H1 (cell line): ENCODE measurements at regions not wholly inside any gene's neighbourhood (a gene's known extent, or its start where the extent isn't known, plus 50 kb on each side); places are given as distances from the start of the nearest gene placed in this dataset.

ENCODE experiments used
- CTCF ChIA-PET: fragments of 300-600 bp; sonication (Branson Sonifier 250); formaldehyde crosslinking; loops from one replicate; lab custom pipeline; 2021; ENCODE audit not compliant: partially characterized antibody; lab: Charles Lee
- POLR2A ChIA-PET: fragments of 300-600 bp; sonication (Branson Sonifier 250); formaldehyde crosslinking; loops from one replicate; lab custom pipeline; 2021; ENCODE audit warnings: inconsistent platforms; ENCODE audit not compliant: partially characterized antibody; lab: Charles Lee
- DNase-seq, 2 experiments: peaks; one replicate each; pipeline versions ENCODE4 v3.0.0 to v3.0.0-alpha.2; 2010 to 2022; ENCODE audit warnings: low spot score in 2 of 2, low read depth in 1 of 2, mixed read lengths in 1 of 2
- FAIRE-seq: peaks from 2 replicates; lab custom pipeline; 2011; peaks lifted over from hg19 to GRCh38; lab: Jason Lieb, UNC
- H2AFZ ChIP-seq: 2 replicates; pipeline ENCODE4 v1.8.1; 2012; ENCODE audit warnings: low read length, inconsistent platforms
- H2AK5ac ChIP-seq: 2 replicates; pipeline ENCODE4 v1.6.1; 2013; ENCODE audit warnings: low read depth, low read length
- H2BK120ac ChIP-seq: replicated peaks from 2 replicates; pipeline ENCODE3; 2013; ENCODE audit warnings: low read depth, low read length, inconsistent platforms
- H2BK12ac ChIP-seq: 2 replicates; pipeline ENCODE4 v1.6.1; 2013; ENCODE audit warnings: low read depth, low read length
- H2BK15ac ChIP-seq: 2 replicates; pipeline ENCODE4 v1.6.1; 2013; ENCODE audit warnings: low read length
- H2BK20ac ChIP-seq: 2 replicates; pipeline ENCODE4 v1.6.1; 2013; ENCODE audit warnings: low read length
- H2BK5ac ChIP-seq: 2 replicates; pipeline ENCODE4 v1.6.1; 2013; ENCODE audit warnings: low read depth, low read length
- H3K14ac ChIP-seq: 2 replicates; pipeline ENCODE4 v1.6.1; 2013; ENCODE audit warnings: inconsistent platforms; ENCODE audit not compliant: insufficient read length
- H3K18ac ChIP-seq: 2 replicates; pipeline ENCODE4 v1.6.1; 2013; ENCODE audit warnings: low read length; ENCODE audit errors: extremely low read depth
- H3K23ac ChIP-seq: 2 replicates; pipeline ENCODE4 v1.6.1; 2013; ENCODE audit warnings: inconsistent platforms; ENCODE audit not compliant: insufficient read length
- H3K23me2 ChIP-seq: 2 replicates; pipeline ENCODE4 v1.6.1; 2013; ENCODE audit warnings: low read depth, low read length
- H3K27ac ChIP-seq: 2 replicates; pipeline ENCODE4 v1.6.1; 2011; ENCODE audit warnings: low read depth, low read length, inconsistent platforms
- H3K27me3 ChIP-seq, 4 experiments: replicated peaks in 1 of 4; 1 replicate in 1 of 4; 2 replicates in 3 of 4; pipeline versions ENCODE4 v1.6.1 to v1.8.1; 2011 to 2013; ENCODE audit warnings: low read length in 3 of 4, mild to moderate bottlenecking in 3 of 4, inconsistent platforms in 2 of 4, mixed read lengths in 2 of 4, moderate library complexity in 1 of 4; ENCODE audit not compliant: control insufficient read depth in 3 of 4, insufficient read depth in 3 of 4; ENCODE audit errors: extremely low read depth in 1 of 4
- H3K36me3 ChIP-seq, 4 experiments: 2 replicates each; pipeline versions ENCODE4 v1.6.1 to v1.8.1; 2011 to 2013; ENCODE audit warnings: mild to moderate bottlenecking in 4 of 4, low read length in 3 of 4, moderate library complexity in 2 of 4, control low read depth in 1 of 4, inconsistent platforms in 1 of 4; ENCODE audit not compliant: insufficient read depth in 4 of 4, control insufficient read depth in 2 of 4
- H3K4ac ChIP-seq: replicated peaks from 2 replicates; pipeline ENCODE3; 2013; ENCODE audit warnings: low read length, low read depth, mixed read lengths, inconsistent platforms; ENCODE audit not compliant: insufficient read length
- H3K4me1 ChIP-seq, 4 experiments: replicated peaks in 1 of 4; 1 replicate in 1 of 4; 2 replicates in 3 of 4; pipeline versions ENCODE4 v1.6.1 to v1.8.1; 2011 to 2013; ENCODE audit warnings: low read length in 3 of 4, inconsistent platforms in 2 of 4, mixed read lengths in 1 of 4; ENCODE audit not compliant: insufficient read depth in 4 of 4, control insufficient read depth in 3 of 4
- H3K4me2 ChIP-seq, 2 experiments: 2 replicates each; pipeline versions ENCODE4 v1.6.1 to v1.8.1; 2011 to 2013; ENCODE audit warnings: low read depth in 2 of 2, low read length in 2 of 2, control low read depth in 1 of 2, inconsistent platforms in 1 of 2, mild to moderate bottlenecking in 1 of 2; ENCODE audit not compliant: insufficient read depth in 1 of 2
- H3K4me3 ChIP-seq, 4 experiments: fragments of 200-600, 300-600 bp in 1 of 4; sonication (generic), shearing (Covaris generic), sonication (Bioruptor Twin) in 1 of 4; 2 replicates each; pipeline versions ENCODE4 v1.5.1 to v1.8.1; 2011 to 2016; ENCODE audit warnings: low read length in 4 of 4, low read depth in 3 of 4, control low read depth in 2 of 4, inconsistent platforms in 2 of 4, mild to moderate bottlenecking in 2 of 4, mixed read lengths in 1 of 4, moderate library complexity in 1 of 4; ENCODE audit not compliant: insufficient read depth in 2 of 4; ENCODE audit errors: extremely low read depth in 1 of 4
- H3K56ac ChIP-seq: replicated peaks from 2 replicates; pipeline ENCODE3; 2013; ENCODE audit warnings: low read depth, mild to moderate bottlenecking, mixed read lengths, low read length, inconsistent platforms; ENCODE audit not compliant: insufficient read length
- H3K79me1 ChIP-seq: 2 replicates; pipeline ENCODE4 v1.6.1; 2013; ENCODE audit warnings: low read depth, low read length, control low read depth
- H3K79me2 ChIP-seq, 2 experiments: 2 replicates each; pipeline versions ENCODE4 v1.6.1 to v1.8.1; 2012 to 2013; ENCODE audit warnings: low read length in 2 of 2, mild to moderate bottlenecking in 2 of 2, inconsistent platforms in 1 of 2; ENCODE audit not compliant: insufficient read depth in 2 of 2, control insufficient read depth in 1 of 2
- H3K9ac ChIP-seq, 4 experiments: replicated peaks in 1 of 4; 1 replicate in 1 of 4; 2 replicates in 3 of 4; pipeline versions ENCODE4 v1.6.1 to v1.8.1; 2011 to 2013; ENCODE audit warnings: low read depth in 3 of 4, low read length in 3 of 4, control low read depth in 2 of 4, mild to moderate bottlenecking in 2 of 4, moderate library complexity in 2 of 4, inconsistent platforms in 1 of 4; ENCODE audit errors: extremely low read depth in 1 of 4
- H3K9me3 ChIP-seq, 2 experiments: 2 replicates each; pipeline versions ENCODE4 v1.6.1 to v1.8.1; 2012 to 2013; ENCODE audit warnings: mild to moderate bottlenecking in 2 of 2, moderate library complexity in 2 of 2, control low read depth in 1 of 2, inconsistent platforms in 1 of 2, low read depth in 1 of 2, low read length in 1 of 2, mixed read lengths in 1 of 2; ENCODE audit not compliant: insufficient read depth in 2 of 2
- H4K20me1 ChIP-seq, 2 experiments: replicated peaks in 1 of 2; 2 replicates each; pipeline versions ENCODE3 to v1.8.1; 2011 to 2013; ENCODE audit warnings: inconsistent platforms in 2 of 2, low read length in 2 of 2, mild to moderate bottlenecking in 1 of 2; ENCODE audit not compliant: insufficient read depth in 2 of 2, control insufficient read depth in 1 of 2
- H4K5ac ChIP-seq: 2 replicates; pipeline ENCODE4 v1.6.1; 2013; ENCODE audit warnings: low read length, low read depth, mixed read lengths, inconsistent platforms; ENCODE audit not compliant: insufficient read length
- H4K8ac ChIP-seq: 2 replicates; pipeline ENCODE4 v1.8.0; 2013; ENCODE audit warnings: mild to moderate bottlenecking, moderate library complexity, low read length, inconsistent platforms; ENCODE audit not compliant: insufficient read depth; ENCODE audit errors: extremely low read depth
- H4K91ac ChIP-seq: replicated peaks from 2 replicates; pipeline ENCODE3; 2013; ENCODE audit warnings: low read length, mixed read lengths, inconsistent platforms; ENCODE audit not compliant: insufficient read length
- SP1 ChIP-seq: IDR thresholded peaks from 2 replicates; pipeline ENCODE4 v1.6.1; 2011; ENCODE audit warnings: low read depth, low read length
- WGBS, 2 experiments: shearing (Covaris generic) in 1 of 2; methylation state at CpG; one replicate each; pipeline versions ENCODE4 v1.1.6 to v1.1.7; 2013 to 2015; ENCODE audit warnings: low lambda C conversion rate in 2 of 2, mixed read lengths in 2 of 2, inconsistent platforms in 1 of 2, low coverage in 1 of 2, missing lambda C conversion rate in 1 of 2; ENCODE audit not compliant: insufficient replicate concordance in 2 of 2, insufficient coverage in 1 of 2, insufficient read length in 1 of 2; ENCODE audit errors: extremely low coverage in 1 of 2, missing lambda C conversion rate in 1 of 2; 5-methylcytosine and 5-hydroxymethylcytosine counted together

DNA sequence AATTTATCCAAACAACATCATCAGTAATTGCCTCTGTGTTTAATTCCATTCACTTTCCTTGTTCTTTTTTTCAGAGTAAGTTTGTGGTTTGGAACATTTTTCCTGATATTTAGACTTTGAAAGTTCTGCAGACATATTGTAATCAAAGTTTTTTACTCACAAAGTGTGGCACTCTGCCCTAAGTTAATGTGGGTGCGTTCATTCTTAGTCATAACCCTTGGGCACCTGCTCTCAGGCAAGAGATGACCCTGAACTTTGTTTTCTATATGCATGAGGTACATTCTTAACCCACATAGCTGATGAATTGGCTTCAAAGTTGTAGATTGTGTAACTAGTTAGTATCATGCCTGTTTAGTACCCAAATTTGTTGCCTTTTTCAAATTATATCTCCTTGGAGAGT lies 424.3 kb downstream of the GRXCR1 start:
- Histone ChIP-seq H4K20me1 (no peaks in the 10 kb centered on the region), H3K14ac (no peak overlapping the region), H4K5ac (no peak overlapping the region), H3K56ac (no peak overlapping the region), H3K9ac (no peak overlapping the region), H2BK120ac (no peak overlapping the region), H2AK5ac (no peak overlapping the region), H2BK20ac (no peak overlapping the region), H3K27ac (no peak overlapping the region), H3K4ac (no peak overlapping the region), H3K36me3 (no peaks in the 10 kb centered on the region), H3K79me1 (no peaks in the 10 kb centered on the region), H4K8ac (no peak overlapping the region), H4K91ac (no peak overlapping the region), H3K23ac (no peak overlapping the region), H3K9me3 (peaks cover 6 to 11% of the 10 kb centered on the region in 2 experiments), H3K4me1 (no peaks in the 10 kb centered on the region), H2BK5ac (no peak overlapping the region), H2BK12ac (no peak overlapping the region), H3K79me2 (no peaks in the 10 kb centered on the region), H3K4me2 (no peak overlapping the region), H2BK15ac (no peak overlapping the region), H3K23me2 (no peaks in the 10 kb centered on the region), H3K4me3 (no peak overlapping the region), H2AFZ (no peak overlapping the region), H3K18ac (no peak overlapping the region), H3K27me3 (no peaks in the 10 kb centered on the region)
- CTCF ChIA-PET: no interaction called here
- POLR2A ChIA-PET: no interaction called here
- DNase-seq (no peak), FAIRE-seq (no peak)
- 92% methylated on average over 1 of the region's 1 CpG; no CpG with 5 or more reads in 1 of the 2 experiments for WGBS, 2 experiments
- no peak for TF ChIP-seq SP1
